Fibroblast of the aortic adventitia (primary cell): ENCODE measurements at regions not wholly inside any gene's neighbourhood (a gene's known extent, or its start where the extent isn't known, plus 50 kb on each side); places are given as distances from the start of the nearest gene placed in this dataset.

Experiments
- DNase-seq: peaks from one replicate; pipeline ENCODE4 v3.0.0-alpha.2; 2010; ENCODE audit warnings: low read depth
- H3K4me3 ChIP-seq: 2 replicates; pipeline ENCODE4 v1.5.1; 2011; ENCODE audit warnings: low read depth, mild to moderate bottlenecking, control low read depth, low read length, moderate library complexity
- CTCF ChIP-seq: IDR thresholded peaks from 2 replicates; pipeline ENCODE4 v1.5.1; 2011; ENCODE audit warnings: mild to moderate bottlenecking, low read length, control low read depth, inconsistent platforms; ENCODE audit not compliant: insufficient read depth

DNA sequence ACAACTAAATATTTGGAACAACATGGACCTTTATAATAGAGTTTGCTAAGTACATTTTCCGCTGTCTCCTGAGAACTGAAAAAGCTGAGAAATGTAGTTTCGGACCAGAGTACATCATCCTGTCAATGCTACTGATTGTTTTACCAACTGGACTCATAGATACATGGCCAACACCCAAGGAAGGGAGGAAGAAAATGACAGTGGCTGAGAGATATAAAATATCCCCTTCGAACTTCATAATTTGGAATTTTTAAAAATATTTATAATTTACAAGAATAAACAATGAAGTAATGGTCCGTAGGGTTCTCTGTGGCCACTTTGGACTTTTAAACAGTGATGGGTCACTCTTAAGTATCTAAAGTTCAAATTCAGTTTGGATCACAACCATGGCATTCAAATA lies 1042.7 kb downstream of the MCTP2 start:
- DNase-seq = no peak
- H3K4me3 ChIP-seq = no peak overlapping the region
- no peak for TF ChIP-seq CTCF

- peak; percentile 51 for DNase-seq
- no peak overlapping the region for H3K4me3 ChIP-seq
- no peak for TF ChIP-seq CTCF
These were observed 1045.9 kb downstream of the MCTP2 start for GRCh38 chr15:95277266-95277665.

GRCh38 chr15:95278532-95279245 lies 1047.3 kb downstream of the MCTP2 start:
- TF ChIP-seq CTCF = no peak
- DNase-seq = no peak
- no peak overlapping the region for H3K4me3 ChIP-seq

DNA sequence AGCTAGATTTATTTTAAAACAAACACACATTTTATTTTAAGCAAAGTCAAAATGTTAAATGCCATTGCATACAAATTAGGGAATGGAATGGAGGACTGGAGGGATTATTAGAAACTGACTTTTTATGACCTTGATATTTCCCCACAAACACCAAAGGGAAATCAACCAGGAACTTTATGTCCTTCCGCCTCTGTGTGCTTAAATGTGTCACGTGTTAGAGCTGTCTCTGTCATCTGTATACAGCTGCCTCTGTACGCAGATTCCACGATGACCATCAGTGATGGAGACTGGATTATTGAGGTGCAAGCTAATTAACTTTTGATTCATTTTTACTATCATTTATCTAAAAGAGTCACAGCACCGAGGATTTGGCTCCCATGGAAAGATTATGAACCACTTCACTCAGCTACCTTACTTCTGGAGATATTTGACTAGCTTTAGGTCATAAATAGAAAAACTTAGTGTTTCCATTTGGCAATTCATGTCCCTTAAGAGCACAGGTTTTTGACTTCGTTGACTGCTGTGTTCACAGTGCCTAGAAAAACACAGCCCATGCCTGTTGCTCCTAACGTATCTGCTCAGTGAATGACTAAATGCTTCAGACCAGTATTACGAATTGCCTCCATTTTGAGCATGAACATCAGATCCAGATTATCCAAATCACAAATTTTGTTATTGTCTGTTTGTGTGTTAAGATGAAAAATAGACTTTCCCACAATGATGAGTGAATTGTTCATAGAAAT lies 1048.1 kb downstream of the MCTP2 start:
- no peak for TF ChIP-seq CTCF
- no peak overlapping the region for H3K4me3 ChIP-seq
- DNase-seq = no peak

DNA sequence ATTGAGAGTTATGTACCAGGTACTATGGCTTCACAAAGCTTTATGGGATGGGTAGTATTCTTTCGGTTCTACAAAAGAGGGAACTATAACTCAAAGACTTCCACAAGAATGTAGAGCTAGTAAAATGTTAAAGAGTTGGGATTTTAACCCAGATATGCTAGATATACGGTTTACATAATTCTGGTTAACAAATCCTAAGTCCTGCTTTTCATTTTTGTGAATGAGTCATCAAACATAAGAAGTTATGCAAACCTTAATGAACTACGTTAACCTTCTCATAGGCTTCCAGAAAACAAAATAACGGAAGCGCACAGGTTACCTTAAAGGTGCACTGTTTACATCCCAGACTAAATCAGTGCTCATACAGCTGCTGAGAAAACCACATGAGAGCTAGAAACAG lies 1049.3 kb downstream of the MCTP2 start:
- TF ChIP-seq CTCF = no peak
- no peak overlapping the region for H3K4me3 ChIP-seq
- DNase-seq = no peak

GRCh38 chr15:95281470-95281869 lies 1049.0 kb upstream of the NR2F2 start:
- no peak for TF ChIP-seq CTCF
- DNase-seq = peak; percentile 43
- H3K4me3 ChIP-seq = no peak overlapping the region

GRCh38 chr15:95284492-95284891 lies 1046.0 kb upstream of the NR2F2 start:
- DNase-seq = no peak
- no peak overlapping the region for H3K4me3 ChIP-seq
- no peak for TF ChIP-seq CTCF
